CD4-positive, CD25-positive, alpha-beta regulatory T cell (primary cell): ENCODE measurements at regions not wholly inside any gene's neighbourhood (a gene's known extent, or its start where the extent isn't known, plus 50 kb on each side); places are given as distances from the start of the nearest gene placed in this dataset.

Experiments used
- ATAC-seq, 2 donors: fragments of 150-1000 bp; cut with Tn5 transposase; one replicate each; pipeline ENCODE4 v1.10.0; 2021; ENCODE audit warnings: low read depth in 2 of 2, moderate number of reproducible peaks in 2 of 2, moderate library complexity in 1 of 2
- DNase-seq, 3 donors: peaks; one replicate each; pipeline versions ENCODE4 v3.0.0 to v3.0.0-alpha.2; 2012 to 2022; ENCODE audit warnings: mixed read lengths in 1 of 3
- H3K27ac ChIP-seq: one replicate; pipeline ENCODE4 v1.7.0; 2013; ENCODE audit warnings: mild to moderate bottlenecking, low read length; ENCODE audit not compliant: insufficient read depth, poor library complexity, severe bottlenecking
- H3K27me3 ChIP-seq: one replicate; pipeline ENCODE4 v1.7.0; 2013; ENCODE audit warnings: low read length; ENCODE audit not compliant: control insufficient read depth, insufficient read depth
- H3K36me3 ChIP-seq: one replicate; pipeline ENCODE4 v1.7.0; 2013; ENCODE audit warnings: mild to moderate bottlenecking, low read length, moderate library complexity; ENCODE audit not compliant: control insufficient read depth, insufficient read depth
- H3K4me1 ChIP-seq: 2 replicates; pipeline ENCODE4 v1.7.0; 2013; ENCODE audit warnings: mild to moderate bottlenecking, low read length; ENCODE audit not compliant: insufficient read depth, control insufficient read depth, poor library complexity, severe bottlenecking
- H3K4me3 ChIP-seq: one replicate; pipeline ENCODE4 v1.7.0; 2013; ENCODE audit warnings: low read depth, mild to moderate bottlenecking, low read length, moderate library complexity
- H3K9me3 ChIP-seq, 2 experiments: 1 replicate in 1 of 2; 2 replicates in 1 of 2; pipeline ENCODE4 v1.7.0; 2013; ENCODE audit warnings: low read length in 2 of 2, mild to moderate bottlenecking in 1 of 2, moderate library complexity in 1 of 2; ENCODE audit not compliant: control insufficient read depth in 2 of 2
- H3K27ac Mint-ChIP-seq, 3 donors: one replicate each; pipeline ENCODE4 v1.8.0; 2020 to 2022; ENCODE audit warnings: mild to moderate bottlenecking in 3 of 3, mixed read lengths in 3 of 3, moderate library complexity in 2 of 3
- H3K27me3 Mint-ChIP-seq: one replicate; pipeline ENCODE4 v1.8.0; 2022; ENCODE audit warnings: mild to moderate bottlenecking, mixed read lengths
- H3K36me3 Mint-ChIP-seq: one replicate; pipeline ENCODE4 v1.8.0; 2020; ENCODE audit warnings: mixed read lengths
- H3K4me1 Mint-ChIP-seq, 4 donors: one replicate each; pipeline ENCODE4 v1.8.0; 2020 to 2022; ENCODE audit warnings: mixed read lengths in 4 of 4, mild to moderate bottlenecking in 1 of 4
- H3K4me3 Mint-ChIP-seq, 4 donors: one replicate each; pipeline ENCODE4 v1.8.0; 2020 to 2022; ENCODE audit warnings: mild to moderate bottlenecking in 4 of 4, mixed read lengths in 4 of 4, moderate library complexity in 3 of 4
- H3K9me3 Mint-ChIP-seq, 7 donors: one replicate each; pipeline ENCODE4 v1.8.0; 2020 to 2022; ENCODE audit warnings: mixed read lengths in 7 of 7, mild to moderate bottlenecking in 3 of 7, moderate library complexity in 2 of 7

GRCh38 chr7:121449735-121450240 lies 53.7 kb upstream of the FAM3C start:
- no peak overlapping the region for H3K27ac ChIP-seq
- DNase-seq = no peak
- Mint-ChIP-seq H3K27ac (no peak overlapping the region), H3K9me3 (peaks cover 0 to 6% (median 0%) of the 10 kb centered on the region in 7 donors), H3K4me1 (peaks cover 0 to 5% (median 0%) of the 10 kb centered on the region in 4 donors), H3K4me3 (no peak overlapping the region), H3K27me3 (peaks cover 14% of the 10 kb centered on the region), H3K36me3 (no peaks in the 10 kb centered on the region)
- no peaks in the 10 kb centered on the region for H3K36me3 ChIP-seq
- no peaks in the 10 kb centered on the region for H3K27me3 ChIP-seq
- no peaks in the 10 kb centered on the region for H3K4me1 ChIP-seq
- no peak overlapping the region for H3K4me3 ChIP-seq
- H3K9me3 ChIP-seq = no peaks in the 10 kb centered on the region
- ATAC-seq = no peak

- Histone ChIP-seq H3K27ac (no peak overlapping the region), H3K9me3 (no peaks in the 10 kb centered on the region), H3K36me3 (no peaks in the 10 kb centered on the region), H3K4me1 (no peaks in the 10 kb centered on the region), H3K4me3 (no peak overlapping the region), H3K27me3 (no peaks in the 10 kb centered on the region)
- H3K4me1 Mint-ChIP-seq = peaks cover 0 to 5% (median 0%) of the 10 kb centered on the region in 4 donors
- peaks cover 0 to 6% (median 0%) of the 10 kb centered on the region in 7 donors for H3K9me3 Mint-ChIP-seq
- H3K4me3 Mint-ChIP-seq = no peak overlapping the region
- H3K27ac Mint-ChIP-seq = no peak overlapping the region
- no peaks in the 10 kb centered on the region for H3K36me3 Mint-ChIP-seq
- peaks cover 16% of the 10 kb centered on the region for H3K27me3 Mint-ChIP-seq
- DNase-seq = no peak
- ATAC-seq = no peak
Measured at GRCh38 chr7:121449329-121449728, 53.2 kb upstream of the FAM3C start.

GRCh38 chr7:121448429-121448828 lies 52.3 kb upstream of the FAM3C start:
- no peak for ATAC-seq
- peaks cover 0 to 4% (median 0%) of the 10 kb centered on the region in 7 donors for H3K9me3 Mint-ChIP-seq

GRCh38 chr7:121447911-121448300 lies 51.8 kb upstream of the FAM3C start:
- H3K27ac ChIP-seq = no peak overlapping the region
- H3K9me3 Mint-ChIP-seq = peaks cover 0 to 4% (median 0%) of the 10 kb centered on the region in 7 donors
- no peak overlapping the region for H3K27ac Mint-ChIP-seq
- no peak overlapping the region for H3K4me3 ChIP-seq
- H3K27me3 ChIP-seq = no peaks in the 10 kb centered on the region
- H3K4me1 Mint-ChIP-seq = peaks cover 0 to 6% (median 0%) of the 10 kb centered on the region in 4 donors
- DNase-seq = no peak
- ATAC-seq = no peak
- no peaks in the 10 kb centered on the region for H3K4me1 ChIP-seq
- peaks cover 12% of the 10 kb centered on the region for H3K27me3 Mint-ChIP-seq
- H3K36me3 Mint-ChIP-seq = no peaks in the 10 kb centered on the region
- H3K36me3 ChIP-seq = no peaks in the 10 kb centered on the region
- no peaks in the 10 kb centered on the region for H3K9me3 ChIP-seq
- H3K4me3 Mint-ChIP-seq = no peak overlapping the region

More at GRCh38 chr7:121448429-121448828, 52.3 kb upstream of the FAM3C start:
- no peak overlapping the region for H3K4me3 Mint-ChIP-seq
- H3K27ac Mint-ChIP-seq = no peak overlapping the region
- no peaks in the 10 kb centered on the region for H3K36me3 Mint-ChIP-seq
- Histone ChIP-seq H3K4me1 (no peaks in the 10 kb centered on the region), H3K36me3 (no peaks in the 10 kb centered on the region), H3K9me3 (no peaks in the 10 kb centered on the region), H3K4me3 (no peak overlapping the region), H3K27ac (no peak overlapping the region), H3K27me3 (no peaks in the 10 kb centered on the region)
- DNase-seq = no peak
- peaks cover 12% of the 10 kb centered on the region for H3K27me3 Mint-ChIP-seq
- H3K4me1 Mint-ChIP-seq = peaks cover 0 to 5% (median 0%) of the 10 kb centered on the region in 4 donors

- no peaks in the 10 kb centered on the region for H3K4me1 ChIP-seq
- Mint-ChIP-seq H3K4me3 (no peak overlapping the region), H3K27ac (no peak overlapping the region), H3K4me1 (peaks cover 0 to 10% (median 2%) of the 10 kb centered on the region in 4 donors), H3K36me3 (no peaks in the 10 kb centered on the region), H3K27me3 (peaks cover 12% of the 10 kb centered on the region), H3K9me3 (peaks cover 0 to 2% (median 0%) of the 10 kb centered on the region in 7 donors)
- ATAC-seq = no peak
- H3K4me3 ChIP-seq = no peak overlapping the region
- no peak overlapping the region for H3K27ac ChIP-seq
- no peaks in the 10 kb centered on the region for H3K27me3 ChIP-seq
- no peaks in the 10 kb centered on the region for H3K36me3 ChIP-seq
- no peak for DNase-seq
- no peaks in the 10 kb centered on the region for H3K9me3 ChIP-seq
Measured at GRCh38 chr7:121447243-121447910, 51.3 kb upstream of the FAM3C start.

- no peak for ATAC-seq
Measured at GRCh38 chr7:121446526-121446925, 50.4 kb upstream of the FAM3C start.

More at GRCh38 chr7:121446526-121446925, 50.4 kb upstream of the FAM3C start:
- H3K27ac ChIP-seq = no peak overlapping the region
- no peak overlapping the region for H3K27ac Mint-ChIP-seq
- no peak for DNase-seq
- no peaks in the 10 kb centered on the region for H3K36me3 Mint-ChIP-seq
- H3K4me1 Mint-ChIP-seq = peaks cover 1 to 17% (median 5%) of the 10 kb centered on the region in 4 donors
- no peak overlapping the region for H3K4me3 Mint-ChIP-seq
- H3K36me3 ChIP-seq = no peaks in the 10 kb centered on the region
- H3K9me3 Mint-ChIP-seq = peaks cover 0 to under 1% (median 0%) of the 10 kb centered on the region in 7 donors
- H3K4me3 ChIP-seq = no peak overlapping the region
- peaks cover 3% of the 10 kb centered on the region for H3K4me1 ChIP-seq
- H3K9me3 ChIP-seq = no peaks in the 10 kb centered on the region
- no peaks in the 10 kb centered on the region for H3K27me3 ChIP-seq
- H3K27me3 Mint-ChIP-seq = peaks cover 12% of the 10 kb centered on the region
